ENCODE measurements at regions not wholly inside any gene's neighbourhood (a gene's known extent, or its start where the extent isn't known, plus 50 kb on each side); places are given as distances from the start of the nearest gene placed in this dataset.

- POLR2A ChIA-PET, result no interaction called here
- DNase-seq, result no peak
- no peaks in the 10 kb centered on the region for H3K9me3 Mint-ChIP-seq
- no peak overlapping the region for H3K27ac Mint-ChIP-seq
- peaks cover 16% of the 10 kb centered on the region for H3K4me1 Mint-ChIP-seq (ENCODE audit: low read depth)
- H3K36me3 Mint-ChIP-seq, result no peaks in the 10 kb centered on the region
- CTCF ChIA-PET, result interaction anchor here (1.3 to 2.6 kb wide), 2 partner anchors 25 to 28 kb away, joined by 5 to 10 read pairs; no protein-coding TSS in a partner anchor
- H3K27me3 Mint-ChIP-seq, result peaks cover 22% of the 10 kb centered on the region
- H3K4me3 Mint-ChIP-seq, result no peak overlapping the region
- intact Hi-C loops (cut with micrococcal nuclease), result loop anchor here (5.0 kb wide), 2 partner anchors 940 to 985 kb away; no protein-coding TSS in a partner anchor
Measured at GRCh38 chr15:70461992-70462391, 301.4 kb downstream of the UACA start.

- ChIA-PET POLR2A (no interaction called here), CTCF (interaction anchor here (0.7 to 2.6 kb wide), 6 partner anchors 10 to 885 kb away, joined by 3 to 10 read pairs (median 4); no protein-coding TSS in a partner anchor)
- H3K27ac Mint-ChIP-seq, result no peak overlapping the region
Measured at GRCh38 chr15:70461017-70461416, 302.3 kb downstream of the UACA start.

GRCh38 chr15:70459312-70459711 is 304.0 kb downstream of the UACA start:
- Mint-ChIP-seq H3K4me3 (no peak overlapping the region), H3K36me3 (no peaks in the 10 kb centered on the region), H3K4me1 (ENCODE audit: low read depth) (peaks cover 16% of the 10 kb centered on the region), H3K9me3 (no peaks in the 10 kb centered on the region), H3K27me3 (peaks cover 20% of the 10 kb centered on the region), H3K27ac (no peak overlapping the region)
- no peak for DNase-seq
- ChIA-PET POLR2A (no interaction called here), CTCF (interaction anchor here (0.7 to 2.6 kb wide), 6 partner anchors 27 to 772 kb away, joined by 3 to 10 read pairs (median 3); no protein-coding TSS in a partner anchor)
- intact Hi-C loops (cut with micrococcal nuclease), result no loop called here

More at GRCh38 chr15:70461017-70461416, 302.3 kb downstream of the UACA start:
- DNase-seq, result no peak
- no peaks in the 10 kb centered on the region for H3K9me3 Mint-ChIP-seq
- intact Hi-C loops (cut with micrococcal nuclease), result loop anchor here (5.0 kb wide), 2 partner anchors 939 to 984 kb away; no protein-coding TSS in a partner anchor
- H3K4me1 Mint-ChIP-seq (ENCODE audit: low read depth), result peaks cover 16% of the 10 kb centered on the region
- H3K4me3 Mint-ChIP-seq, result no peak overlapping the region
- peaks cover 23% of the 10 kb centered on the region for H3K27me3 Mint-ChIP-seq
- no peaks in the 10 kb centered on the region for H3K36me3 Mint-ChIP-seq

GRCh38 chr15:70453766-70454165 is 309.6 kb downstream of the UACA start:
- no peak overlapping the region for H3K4me3 Mint-ChIP-seq
- H3K36me3 Mint-ChIP-seq, result no peaks in the 10 kb centered on the region
- no peak overlapping the region for H3K27ac Mint-ChIP-seq
- intact Hi-C loops (cut with micrococcal nuclease), result no loop called here
- no peak for DNase-seq
- ChIA-PET POLR2A (no interaction called here), CTCF (interaction anchor here (0.6 kb wide), 1 partner anchor 60 kb away, joined by 3 read pairs; no protein-coding TSS in a partner anchor)
- peaks cover 2% of the 10 kb centered on the region for H3K27me3 Mint-ChIP-seq
- peaks cover 16% of the 10 kb centered on the region for H3K4me1 Mint-ChIP-seq (ENCODE audit: low read depth)
- H3K9me3 Mint-ChIP-seq, result no peaks in the 10 kb centered on the region

- ChIA-PET POLR2A (no interaction called here), CTCF (no interaction called here)
- Mint-ChIP-seq H3K27me3 (peaks cover 4% of the 10 kb centered on the region), H3K36me3 (no peaks in the 10 kb centered on the region), H3K9me3 (no peaks in the 10 kb centered on the region), H3K4me1 (ENCODE audit: low read depth) (peaks cover 19% of the 10 kb centered on the region), H3K27ac (no peak overlapping the region), H3K4me3 (no peak overlapping the region)
- intact Hi-C loops (cut with micrococcal nuclease), result no loop called here
- DNase-seq, result no peak
Measured at GRCh38 chr15:70453238-70453637, 310.1 kb downstream of the UACA start.

GRCh38 chr15:70451821-70452653 is 311.3 kb downstream of the UACA start:
- Mint-ChIP-seq H3K4me3 (no peak overlapping the region), H3K4me1 (ENCODE audit: low read depth) (peaks cover 30% of the 10 kb centered on the region), H3K27me3 (peaks cover 8% of the 10 kb centered on the region), H3K36me3 (no peaks in the 10 kb centered on the region), H3K9me3 (no peaks in the 10 kb centered on the region), H3K27ac (no peak overlapping the region)
- POLR2A ChIA-PET, result no interaction called here
- DNase-seq, result peak; percentile 55
- CTCF ChIA-PET, result interaction anchor here (0.6 to 1.1 kb wide), 2 partner anchors 15 to 928 kb away, joined by 3 to 4 read pairs; no protein-coding TSS in a partner anchor
- intact Hi-C loops (cut with micrococcal nuclease), result no loop called here

GRCh38 chr15:70450142-70450443 is 313.3 kb downstream of the UACA start:
- ChIA-PET CTCF (no interaction called here), POLR2A (no interaction called here)
- DNase-seq, result no peak
- Mint-ChIP-seq H3K27me3 (peaks cover 11% of the 10 kb centered on the region), H3K4me1 (ENCODE audit: low read depth) (peaks cover 30% of the 10 kb centered on the region), H3K9me3 (no peaks in the 10 kb centered on the region), H3K36me3 (no peaks in the 10 kb centered on the region), H3K27ac (no peak overlapping the region), H3K4me3 (no peak overlapping the region)
- intact Hi-C loops (cut with micrococcal nuclease), result no loop called here

GRCh38 chr15:70449311-70450141 is 313.8 kb downstream of the UACA start:
- Mint-ChIP-seq H3K9me3 (no peaks in the 10 kb centered on the region), H3K27me3 (peaks cover 11% of the 10 kb centered on the region), H3K4me3 (no peak overlapping the region), H3K4me1 (ENCODE audit: low read depth) (peaks cover 30% of the 10 kb centered on the region), H3K27ac (no peak overlapping the region), H3K36me3 (no peaks in the 10 kb centered on the region)
- POLR2A ChIA-PET, result no interaction called here
- intact Hi-C loops (cut with micrococcal nuclease), result no loop called here
- DNase-seq, result no peak
- CTCF ChIA-PET, result no interaction called here

- peaks cover 30% of the 10 kb centered on the region for H3K4me1 Mint-ChIP-seq (ENCODE audit: low read depth)
- POLR2A ChIA-PET, result interaction anchor here (1.5 kb wide), 1 partner anchor 42 kb away, joined by 3 read pairs; no protein-coding TSS in a partner anchor
- intact Hi-C loops (cut with micrococcal nuclease), result no loop called here
- no peak overlapping the region for H3K4me3 Mint-ChIP-seq
- peaks cover 18% of the 10 kb centered on the region for H3K27me3 Mint-ChIP-seq
- no peak overlapping the region for H3K27ac Mint-ChIP-seq
- peak; percentile 49 for DNase-seq
- H3K9me3 Mint-ChIP-seq, result no peaks in the 10 kb centered on the region
- CTCF ChIA-PET, result interaction anchor here (1.0 kb wide), 1 partner anchor 19 kb away, joined by 4 read pairs; no protein-coding TSS in a partner anchor
- no peaks in the 10 kb centered on the region for H3K36me3 Mint-ChIP-seq
Measured at GRCh38 chr15:70447928-70448698, 315.2 kb downstream of the UACA start.

- Mint-ChIP-seq H3K4me3 (no peak overlapping the region), H3K27ac (no peak overlapping the region), H3K27me3 (peaks cover 23% of the 10 kb centered on the region), H3K9me3 (no peaks in the 10 kb centered on the region), H3K36me3 (no peaks in the 10 kb centered on the region), H3K4me1 (ENCODE audit: low read depth) (peaks cover 30% of the 10 kb centered on the region)
- intact Hi-C loops (cut with micrococcal nuclease), result no loop called here
- POLR2A ChIA-PET, result interaction anchor here (1.5 kb wide), 1 partner anchor 43 kb away, joined by 3 read pairs; no protein-coding TSS in a partner anchor
- CTCF ChIA-PET, result interaction anchor here (1.0 kb wide), 1 partner anchor 19 kb away, joined by 4 read pairs; no protein-coding TSS in a partner anchor
- no peak for DNase-seq
Measured at GRCh38 chr15:70447521-70447920, 315.8 kb downstream of the UACA start.

- H3K27ac Mint-ChIP-seq, result no peak overlapping the region
- H3K4me3 Mint-ChIP-seq, result no peak overlapping the region
- POLR2A ChIA-PET, result interaction anchor here (1.5 kb wide), 1 partner anchor 43 kb away, joined by 3 read pairs; no protein-coding TSS in a partner anchor
Measured at GRCh38 chr15:70447081-70447480, 316.3 kb downstream of the UACA start.

More at GRCh38 chr15:70447081-70447480, 316.3 kb downstream of the UACA start:
- Mint-ChIP-seq H3K4me1 (ENCODE audit: low read depth) (peaks cover 25% of the 10 kb centered on the region), H3K9me3 (no peaks in the 10 kb centered on the region), H3K27me3 (peaks cover 27% of the 10 kb centered on the region), H3K36me3 (no peaks in the 10 kb centered on the region)
- intact Hi-C loops (cut with micrococcal nuclease), result no loop called here
- peak; percentile 5 for DNase-seq
- CTCF ChIA-PET, result interaction anchor here (1.2 kb wide), 1 partner anchor 20 kb away, joined by 3 read pairs; no protein-coding TSS in a partner anchor
